ENCODE measurements at regions not wholly inside any gene's neighbourhood (a gene's known extent, or its start where the extent isn't known, plus 50 kb on each side); places are given as distances from the start of the nearest gene placed in this dataset.

DNA sequence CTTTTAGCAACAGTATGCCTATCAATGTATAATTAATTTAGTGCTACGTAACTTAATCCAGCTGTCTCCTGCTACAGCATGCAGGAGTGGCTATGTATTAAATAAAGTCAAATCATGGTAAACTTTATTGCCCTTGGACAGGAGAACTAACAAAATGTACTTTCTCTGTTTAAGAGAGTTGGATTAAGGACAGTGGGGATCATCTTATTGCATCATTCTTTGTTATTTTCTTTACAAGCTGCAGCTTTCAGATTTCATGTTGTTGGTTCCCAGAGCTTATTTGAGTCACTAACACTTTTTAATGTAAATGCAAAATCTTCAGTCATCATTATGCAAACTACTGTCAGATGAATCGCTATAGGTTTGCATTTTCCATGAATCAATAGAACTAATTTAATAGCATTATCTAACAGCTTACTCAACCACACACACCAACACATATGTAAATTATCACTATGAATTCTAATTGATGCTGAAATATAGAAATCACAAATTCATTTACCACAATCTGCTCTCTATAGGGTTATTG lies 424.7 kb downstream of the MMUT start:
- WGBS = 90% methylated on average over 2 of the region's 2 CpGs

GRCh38 chr6:49030251-49031020 lies 432.6 kb downstream of the MMUT start:
- ATAC-seq = no peak
- Histone ChIP-seq H3K27me3 (ENCODE audit: control insufficient read depth, insufficient read depth) (no peaks in the 10 kb centered on the region), H3K9me3 (ENCODE audit: control insufficient read depth, low read length) (no peaks in the 10 kb centered on the region), H3K4me3 (ENCODE audit: low read length) (no peak overlapping the region), H3K27ac (ENCODE audit: low read length) (no peak overlapping the region), H3K4me1 (ENCODE audit: control insufficient read depth, insufficient read depth, low read length) (no peaks in the 10 kb centered on the region)
- intact Hi-C loops (cut with DNase I) = no loop called here
- DNase-seq = no peak
- 65% methylated on average over 1 of the region's 1 CpG for WGBS

More for the DNA sequence above, 424.7 kb downstream of the MMUT start:
- Histone ChIP-seq H3K27ac (ENCODE audit: low read length) (no peak overlapping the region), H3K9me3 (ENCODE audit: control insufficient read depth, low read length) (no peaks in the 10 kb centered on the region), H3K4me1 (ENCODE audit: control insufficient read depth, insufficient read depth, low read length) (no peaks in the 10 kb centered on the region), H3K4me3 (ENCODE audit: low read length) (no peak overlapping the region), H3K27me3 (ENCODE audit: control insufficient read depth, insufficient read depth) (no peaks in the 10 kb centered on the region)
- intact Hi-C loops (cut with DNase I) = no loop called here
- ATAC-seq (no peak), DNase-seq (no peak)

DNA sequence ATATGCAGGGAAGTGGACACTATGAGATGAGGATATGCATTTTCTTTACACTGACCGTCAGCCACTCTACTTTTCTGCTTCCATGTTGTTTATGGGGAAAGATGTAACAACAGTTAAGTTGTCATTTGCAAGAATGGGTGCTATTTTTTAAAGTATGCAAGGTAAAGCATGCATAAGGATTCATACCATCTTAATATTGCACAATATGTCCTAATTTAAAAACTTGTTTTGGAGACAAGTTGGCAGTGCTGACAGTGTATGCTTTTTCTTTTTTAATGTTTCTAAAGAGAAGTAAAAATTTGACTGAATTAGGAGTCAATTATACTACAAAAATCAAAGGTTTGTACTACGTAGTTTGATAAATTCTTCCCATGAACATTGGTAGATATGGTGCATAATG lies 435.4 kb downstream of the MMUT start:
- no peak overlapping the region for H3K27ac ChIP-seq (ENCODE audit: low read length)
- H3K27me3 ChIP-seq (ENCODE audit: control insufficient read depth, insufficient read depth) = no peaks in the 10 kb centered on the region
- no peaks in the 10 kb centered on the region for H3K9me3 ChIP-seq (ENCODE audit: control insufficient read depth, low read length)
- intact Hi-C loops (cut with DNase I) = no loop called here
- WGBS = 77% methylated on average over 2 of the region's 2 CpGs
- no peak overlapping the region for H3K4me3 ChIP-seq (ENCODE audit: low read length)
- DNase-seq (no peak), ATAC-seq (no peak)
- no peaks in the 10 kb centered on the region for H3K4me1 ChIP-seq (ENCODE audit: control insufficient read depth, insufficient read depth, low read length)

DNA sequence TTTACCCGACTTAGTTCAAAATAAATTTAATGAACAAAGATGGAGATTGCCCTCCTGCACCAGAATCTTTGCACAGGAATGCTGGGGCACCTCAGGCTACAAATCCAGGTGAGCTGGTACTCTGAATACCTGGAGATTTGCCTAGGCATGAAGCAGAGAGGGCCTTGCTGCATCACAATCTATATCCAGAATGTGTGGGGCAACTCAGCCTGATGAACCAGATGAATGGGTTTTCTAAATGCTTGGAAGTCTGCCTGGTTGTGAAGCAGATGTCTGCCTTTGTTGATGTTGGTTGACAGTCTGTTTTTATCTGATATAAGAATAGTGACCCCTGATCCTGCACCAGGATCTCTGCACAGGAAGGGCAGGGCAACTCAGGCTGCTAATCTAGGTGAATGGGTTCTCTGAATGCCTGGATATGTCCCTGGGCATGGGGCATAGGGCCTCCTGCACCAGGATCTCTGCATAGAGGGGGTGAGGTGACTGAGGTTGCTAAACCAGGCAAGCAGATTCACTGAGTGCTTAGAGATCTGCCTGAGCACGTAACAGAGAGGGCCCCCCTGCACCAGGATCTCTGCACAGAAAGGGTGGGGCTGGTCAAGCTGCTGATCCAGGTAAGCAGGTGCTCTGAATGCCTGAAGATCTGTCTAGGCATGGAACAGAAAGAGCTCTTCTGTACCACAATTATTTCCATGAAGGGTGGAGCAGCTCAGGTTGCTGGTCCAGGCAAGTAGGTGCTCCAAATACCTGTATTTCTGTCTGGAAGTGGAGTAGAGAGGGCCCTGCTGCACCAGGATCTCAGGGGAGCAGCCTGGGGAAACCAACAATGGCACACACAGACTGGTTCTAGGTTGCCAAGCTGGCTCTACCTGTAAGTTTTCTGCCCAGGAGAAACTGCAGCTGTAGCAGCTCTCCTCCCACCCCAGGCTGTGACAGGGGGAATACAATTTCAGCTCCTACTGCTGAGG lies 437.5 kb downstream of the MMUT start:
- no peaks in the 10 kb centered on the region for H3K27me3 ChIP-seq (ENCODE audit: control insufficient read depth, insufficient read depth)
- WGBS = 57% methylated on average over 2 of the region's 2 CpGs
- intact Hi-C loops (cut with DNase I) = no loop called here
- ATAC-seq (no peak), DNase-seq (no peak)
- no peak overlapping the region for H3K27ac ChIP-seq (ENCODE audit: low read length)
- no peaks in the 10 kb centered on the region for H3K4me1 ChIP-seq (ENCODE audit: control insufficient read depth, insufficient read depth, low read length)
- no peak overlapping the region for H3K4me3 ChIP-seq (ENCODE audit: low read length)
- H3K9me3 ChIP-seq (ENCODE audit: control insufficient read depth, low read length) = no peaks in the 10 kb centered on the region

DNA sequence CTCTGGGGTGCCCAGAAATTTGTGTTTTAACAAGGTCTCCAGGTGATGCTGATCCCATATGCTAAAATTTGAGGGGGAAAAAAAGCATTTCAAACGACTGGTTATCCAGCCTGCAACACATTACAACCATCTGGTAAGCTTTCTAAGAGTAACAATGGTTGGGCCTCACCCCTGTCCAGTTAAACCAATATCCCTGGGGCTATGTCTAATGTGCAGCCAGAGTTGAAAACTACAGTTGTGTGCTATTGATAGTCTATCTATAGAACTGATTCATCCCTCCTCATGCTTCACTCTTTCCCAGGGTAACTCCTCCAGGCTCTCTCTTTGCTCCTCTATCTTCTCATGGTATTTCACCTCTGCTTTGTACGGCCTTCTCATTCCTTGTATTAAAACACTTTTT lies 458.3 kb downstream of the MMUT start:
- intact Hi-C loops (cut with DNase I) = no loop called here
- H3K27ac ChIP-seq (ENCODE audit: low read length) = no peak overlapping the region
- no peaks in the 10 kb centered on the region for H3K9me3 ChIP-seq (ENCODE audit: control insufficient read depth, low read length)
- DNase-seq = no peak
- no peaks in the 10 kb centered on the region for H3K4me1 ChIP-seq (ENCODE audit: control insufficient read depth, insufficient read depth, low read length)
- 61% methylated on average over 2 of the region's 2 CpGs for WGBS
- no peaks in the 10 kb centered on the region for H3K27me3 ChIP-seq (ENCODE audit: control insufficient read depth, insufficient read depth)
- ATAC-seq = no peak
- H3K4me3 ChIP-seq (ENCODE audit: low read length) = no peak overlapping the region

- no peaks in the 10 kb centered on the region for H3K27me3 ChIP-seq (ENCODE audit: control insufficient read depth, insufficient read depth)
- H3K4me3 ChIP-seq (ENCODE audit: low read length) = no peak overlapping the region
- intact Hi-C loops (cut with DNase I) = no loop called here
- H3K27ac ChIP-seq (ENCODE audit: low read length) = no peak overlapping the region
- 58% methylated on average over 3 of the region's 3 CpGs for WGBS
- H3K4me1 ChIP-seq (ENCODE audit: control insufficient read depth, insufficient read depth, low read length) = no peaks in the 10 kb centered on the region
- ATAC-seq (no peak), DNase-seq (no peak)
- no peaks in the 10 kb centered on the region for H3K9me3 ChIP-seq (ENCODE audit: control insufficient read depth, low read length)
Measured at GRCh38 chr6:49003348-49003747, 459.7 kb downstream of the MMUT start.

- DNase-seq = no peak
- ATAC-seq = peak; percentile 39 to 61
- no peak overlapping the region for H3K4me3 ChIP-seq (ENCODE audit: low read length)
- no peak overlapping the region for H3K27ac ChIP-seq (ENCODE audit: low read length)
- H3K27me3 ChIP-seq (ENCODE audit: control insufficient read depth, insufficient read depth) = no peaks in the 10 kb centered on the region
- no peaks in the 10 kb centered on the region for H3K4me1 ChIP-seq (ENCODE audit: control insufficient read depth, insufficient read depth, low read length)
- H3K9me3 ChIP-seq (ENCODE audit: control insufficient read depth, low read length) = no peaks in the 10 kb centered on the region
- intact Hi-C loops (cut with DNase I) = no loop called here
Measured at GRCh38 chr6:49001856-49002541, 461.1 kb downstream of the MMUT start.

GRCh38 chr6:48998574-48998973 lies 464.5 kb downstream of the MMUT start:
- no peak overlapping the region for H3K4me3 ChIP-seq (ENCODE audit: low read length)
- ATAC-seq = no peak
- H3K9me3 ChIP-seq (ENCODE audit: control insufficient read depth, low read length) = no peaks in the 10 kb centered on the region
- no peak overlapping the region for H3K27ac ChIP-seq (ENCODE audit: low read length)
- H3K4me1 ChIP-seq (ENCODE audit: control insufficient read depth, insufficient read depth, low read length) = no peaks in the 10 kb centered on the region
- intact Hi-C loops (cut with DNase I) = no loop called here
- no peaks in the 10 kb centered on the region for H3K27me3 ChIP-seq (ENCODE audit: control insufficient read depth, insufficient read depth)
- DNase-seq = no peak

DNA sequence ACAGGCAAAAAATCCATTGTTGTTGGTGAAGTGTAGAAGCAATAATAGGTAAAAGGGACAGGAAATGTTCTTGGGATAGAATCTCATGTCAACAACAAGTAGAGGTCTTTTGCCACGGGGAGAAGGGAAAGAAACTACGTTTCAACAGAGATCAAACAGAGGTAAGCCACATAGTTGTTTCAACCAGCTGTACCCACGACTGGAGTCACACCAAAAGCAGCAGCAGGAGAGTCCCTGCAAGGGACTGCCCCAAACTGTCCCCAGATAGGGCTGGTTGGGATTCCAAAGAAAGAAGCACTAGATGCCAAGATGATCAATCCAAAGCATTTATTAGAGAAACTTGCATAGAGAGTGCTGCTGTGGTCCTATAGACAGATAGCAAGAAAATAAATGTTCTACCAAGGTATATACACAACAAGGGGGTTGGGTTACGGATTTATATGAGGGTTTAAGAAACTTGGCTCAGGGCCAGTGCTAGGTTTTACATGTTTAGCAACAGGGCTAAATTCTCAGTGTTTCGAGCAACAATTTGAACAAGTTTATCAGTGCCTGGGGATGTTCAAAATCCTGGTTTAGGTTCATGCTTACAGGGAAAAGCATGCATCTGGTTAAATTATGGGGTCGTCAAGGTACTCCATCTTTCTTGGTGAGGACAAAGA lies 466.5 kb downstream of the MMUT start:
- H3K4me3 ChIP-seq (ENCODE audit: low read length) = no peak overlapping the region

DNA sequence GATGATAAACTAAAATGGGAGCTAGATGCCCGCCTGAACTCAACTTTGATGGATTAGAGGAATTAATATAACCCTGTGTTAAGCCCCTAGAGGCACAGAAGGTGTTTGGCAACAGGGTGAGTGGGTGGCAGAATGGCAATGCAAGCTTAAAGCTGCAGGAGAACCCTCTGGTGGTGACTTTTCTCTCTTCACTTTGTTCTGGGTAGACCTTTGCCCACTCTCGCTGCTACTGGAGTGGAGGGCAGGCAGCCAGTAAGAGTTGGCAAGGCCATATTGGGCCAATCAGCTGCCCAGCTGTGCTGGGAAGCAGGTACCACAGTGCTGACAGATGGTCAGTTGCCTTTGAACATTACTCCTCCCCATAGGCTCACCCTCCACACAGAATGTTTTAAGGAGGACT lies 468.2 kb downstream of the MMUT start:
- 60% methylated on average over 2 of the region's 2 CpGs for WGBS
- H3K27me3 ChIP-seq (ENCODE audit: control insufficient read depth, insufficient read depth) = no peaks in the 10 kb centered on the region

More for the DNA sequence above, 466.5 kb downstream of the MMUT start:
- Histone ChIP-seq H3K4me1 (ENCODE audit: control insufficient read depth, insufficient read depth, low read length) (no peaks in the 10 kb centered on the region), H3K27ac (ENCODE audit: low read length) (no peak overlapping the region), H3K27me3 (ENCODE audit: control insufficient read depth, insufficient read depth) (no peaks in the 10 kb centered on the region), H3K9me3 (ENCODE audit: control insufficient read depth, low read length) (no peaks in the 10 kb centered on the region)
- DNase-seq (no peak), ATAC-seq (no peak)
- intact Hi-C loops (cut with DNase I) = no loop called here
- 68% methylated on average over 6 of the region's 6 CpGs for WGBS

More for the DNA sequence above, 468.2 kb downstream of the MMUT start:
- ATAC-seq (no peak), DNase-seq (no peak)
- Histone ChIP-seq H3K9me3 (ENCODE audit: control insufficient read depth, low read length) (no peaks in the 10 kb centered on the region), H3K4me3 (ENCODE audit: low read length) (no peak overlapping the region), H3K27ac (ENCODE audit: low read length) (no peak overlapping the region), H3K4me1 (ENCODE audit: control insufficient read depth, insufficient read depth, low read length) (no peaks in the 10 kb centered on the region)
- intact Hi-C loops (cut with DNase I) = no loop called here

Data from right cardiac atrium (tissue), 5 donors.